Activated CD8-positive, alpha-beta T cell treated with anti-CD3 and anti-CD28 coated beads, Interleukin-2, amount 10 ng/mL, durations not matched to agents 7 days and 5 days (primary cell): ENCODE measurements at regions not wholly inside any gene's neighbourhood (a gene's known extent, or its start where the extent isn't known, plus 50 kb on each side); places are given as distances from the start of the nearest gene placed in this dataset.

ENCODE experiments used
- ATAC-seq: fragments of 150-1000 bp; cut with Tn5 transposase; one replicate; pipeline ENCODE4 v1.10.0; 2021; ENCODE audit warnings: moderate library complexity
- CTCF ChIA-PET: fragments of 350-600 bp; sonication (Branson Sonifier 250); formaldehyde crosslinking; loops from one replicate; lab custom pipeline; 2021; ENCODE audit warnings: antibody characterized with exemption; lab: Charles Lee
- POLR2A ChIA-PET: fragments of 350-600 bp; sonication (Branson Sonifier 250); formaldehyde crosslinking; loops from one replicate; lab custom pipeline; 2021; ENCODE audit warnings: antibody characterized with exemption; lab: Charles Lee
- DNase-seq: peaks from one replicate; pipeline ENCODE4 v3.0.0-alpha.2; 2020
- H3K27ac Mint-ChIP-seq: one replicate; pipeline ENCODE4 v1.8.0; 2021; ENCODE audit warnings: mild to moderate bottlenecking, mixed read lengths
- H3K27me3 Mint-ChIP-seq: one replicate; pipeline ENCODE4 v1.8.0; 2021; ENCODE audit warnings: low read depth, mixed read lengths
- H3K36me3 Mint-ChIP-seq: one replicate; pipeline ENCODE4 v1.8.0; 2021; ENCODE audit warnings: low read depth, mixed read lengths
- H3K4me1 Mint-ChIP-seq: one replicate; pipeline ENCODE4 v1.8.0; 2021; ENCODE audit warnings: low read depth, mixed read lengths
- H3K4me3 Mint-ChIP-seq: one replicate; pipeline ENCODE4 v1.8.0; 2021; ENCODE audit warnings: mild to moderate bottlenecking, mixed read lengths
- H3K9me3 Mint-ChIP-seq: one replicate; pipeline ENCODE4 v1.8.0; 2022; ENCODE audit warnings: mixed read lengths; ENCODE audit not compliant: insufficient read depth

DNA sequence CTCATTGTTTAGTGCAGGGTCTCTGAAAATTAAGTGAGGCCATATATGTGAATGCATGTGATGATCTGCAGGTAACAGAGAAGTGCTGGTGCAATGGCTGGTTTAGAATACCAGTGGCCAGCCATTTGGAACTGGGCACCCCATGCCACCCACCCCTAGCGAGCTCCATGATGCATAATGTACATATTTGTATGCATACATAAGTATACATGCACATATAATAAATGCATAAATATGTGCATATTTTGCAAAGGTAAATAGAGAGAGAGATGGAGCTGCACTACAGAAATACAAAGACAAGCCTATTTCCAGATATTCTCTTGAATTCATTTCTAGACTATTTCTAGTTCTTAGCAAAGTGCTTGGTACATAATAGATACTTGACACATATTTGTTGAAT lies 68.5 kb upstream of the IGSF21 start:
- no peaks in the 10 kb centered on the region for H3K4me1 Mint-ChIP-seq
- POLR2A ChIA-PET, result no interaction called here
- H3K27ac Mint-ChIP-seq, result no peak overlapping the region

GRCh38 chr1:18041102-18041501 lies 66.5 kb upstream of the IGSF21 start:
- Mint-ChIP-seq H3K27ac (no peak overlapping the region), H3K27me3 (no peaks in the 10 kb centered on the region), H3K36me3 (no peaks in the 10 kb centered on the region), H3K9me3 (no peaks in the 10 kb centered on the region), H3K4me3 (no peak overlapping the region), H3K4me1 (no peaks in the 10 kb centered on the region)
- DNase-seq, result no peak
- ATAC-seq, result no peak
- ChIA-PET POLR2A (no interaction called here), CTCF (no interaction called here)

More for the DNA sequence above, 68.5 kb upstream of the IGSF21 start:
- CTCF ChIA-PET, result no interaction called here
- Mint-ChIP-seq H3K36me3 (no peaks in the 10 kb centered on the region), H3K4me3 (no peak overlapping the region), H3K9me3 (no peaks in the 10 kb centered on the region), H3K27me3 (no peaks in the 10 kb centered on the region)
- no peak for ATAC-seq
- no peak for DNase-seq

DNA sequence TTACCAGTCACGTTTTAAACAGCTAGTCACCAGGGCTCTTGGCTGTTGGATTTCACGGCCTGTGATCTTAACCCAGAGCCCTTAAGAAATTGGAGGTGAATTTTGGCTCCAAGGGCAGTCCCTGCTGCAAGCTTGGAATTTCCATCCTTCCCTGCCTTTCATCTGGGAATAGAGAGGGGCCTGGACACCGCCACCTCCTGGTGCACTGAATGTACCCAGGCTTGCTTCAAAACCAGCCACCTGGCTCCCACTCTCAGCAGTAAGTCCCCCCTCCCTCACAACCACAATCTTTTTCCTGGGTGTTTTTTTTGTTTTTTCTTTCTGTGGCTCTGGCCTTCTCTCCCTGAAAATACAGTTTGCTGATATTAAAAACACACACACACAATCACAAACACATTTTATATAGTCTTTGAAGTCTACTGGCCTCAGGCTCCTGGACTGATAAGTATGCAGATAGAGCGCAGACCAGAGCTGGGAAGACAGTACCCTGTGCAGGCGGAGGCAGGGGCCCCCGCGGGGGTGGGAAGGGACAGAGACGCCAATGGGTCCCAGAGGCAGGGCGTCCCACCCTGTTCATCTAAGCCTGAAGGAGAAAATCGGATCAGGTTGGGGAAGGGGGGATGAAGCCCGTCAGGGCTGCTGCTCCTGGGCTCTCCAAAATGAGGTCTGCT lies 65.8 kb upstream of the IGSF21 start:
- no peaks in the 10 kb centered on the region for H3K4me1 Mint-ChIP-seq
- H3K27ac Mint-ChIP-seq, result no peak overlapping the region
- no peak for DNase-seq
- no peak for ATAC-seq
- no peaks in the 10 kb centered on the region for H3K9me3 Mint-ChIP-seq
- ChIA-PET CTCF (no interaction called here), POLR2A (no interaction called here)
- no peaks in the 10 kb centered on the region for H3K27me3 Mint-ChIP-seq
- no peaks in the 10 kb centered on the region for H3K36me3 Mint-ChIP-seq
- H3K4me3 Mint-ChIP-seq, result no peak overlapping the region

DNA sequence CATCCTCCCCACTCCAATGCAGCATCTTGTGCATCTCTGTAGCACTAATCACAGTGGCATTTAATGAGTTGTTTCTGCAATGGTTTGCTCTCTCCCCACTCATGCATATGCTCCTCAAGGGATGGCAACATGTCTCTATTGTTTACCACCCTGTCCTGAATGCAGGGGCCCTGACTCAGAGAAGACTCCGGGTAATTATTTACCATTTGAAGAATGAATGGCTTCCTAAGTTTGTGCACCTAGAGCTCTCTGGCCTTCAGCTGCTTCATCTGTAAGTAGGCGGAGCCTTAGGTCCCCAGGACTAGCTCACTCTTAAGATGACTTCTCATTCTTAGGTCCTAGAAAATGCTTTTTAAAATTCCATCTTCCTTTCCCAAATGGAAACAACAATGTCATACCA lies 63.7 kb upstream of the IGSF21 start:
- Mint-ChIP-seq H3K27me3 (no peaks in the 10 kb centered on the region), H3K4me3 (no peak overlapping the region), H3K4me1 (no peaks in the 10 kb centered on the region), H3K9me3 (no peaks in the 10 kb centered on the region), H3K27ac (no peak overlapping the region), H3K36me3 (no peaks in the 10 kb centered on the region)
- no peak for ATAC-seq
- no peak for DNase-seq
- CTCF ChIA-PET, result no interaction called here
- POLR2A ChIA-PET, result no interaction called here

- no peaks in the 10 kb centered on the region for H3K9me3 Mint-ChIP-seq
- ATAC-seq, result no peak
- POLR2A ChIA-PET, result no interaction called here
These were observed 62.4 kb upstream of the IGSF21 start for GRCh38 chr1:18045203-18045602.

DNA sequence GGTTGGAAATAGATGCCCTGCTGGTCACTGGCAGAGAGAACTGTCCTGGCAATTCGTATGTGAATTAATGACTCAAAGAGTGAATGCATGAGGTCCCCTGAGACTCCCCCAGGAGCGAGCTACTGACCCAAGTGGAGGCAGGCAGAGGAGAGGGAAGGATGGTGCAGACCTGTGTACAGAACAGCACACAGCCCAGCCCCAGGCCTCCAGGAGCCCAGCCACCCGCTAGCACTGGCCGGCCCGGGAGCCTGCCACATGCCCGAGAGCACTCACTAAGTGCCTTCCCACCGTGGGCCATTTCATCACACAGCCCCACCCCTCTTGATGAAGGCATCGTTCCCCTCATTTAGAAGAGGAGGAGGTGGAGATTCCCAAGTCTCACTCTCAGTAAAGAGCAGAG lies 62.0 kb upstream of the IGSF21 start:
- ChIA-PET CTCF (no interaction called here), POLR2A (no interaction called here)
- DNase-seq (no peak), ATAC-seq (no peak)
- Mint-ChIP-seq H3K4me1 (no peaks in the 10 kb centered on the region), H3K27ac (no peak overlapping the region), H3K36me3 (no peaks in the 10 kb centered on the region), H3K9me3 (no peaks in the 10 kb centered on the region), H3K4me3 (no peak overlapping the region), H3K27me3 (no peaks in the 10 kb centered on the region)

More at GRCh38 chr1:18045203-18045602, 62.4 kb upstream of the IGSF21 start:
- Mint-ChIP-seq H3K36me3 (no peaks in the 10 kb centered on the region), H3K4me3 (no peak overlapping the region), H3K4me1 (no peaks in the 10 kb centered on the region), H3K27me3 (no peaks in the 10 kb centered on the region), H3K27ac (no peak overlapping the region)
- CTCF ChIA-PET, result no interaction called here
- no peak for DNase-seq

- POLR2A ChIA-PET, result no interaction called here
- H3K4me3 Mint-ChIP-seq, result no peak overlapping the region
- no peak overlapping the region for H3K27ac Mint-ChIP-seq
- ATAC-seq, result no peak
- H3K36me3 Mint-ChIP-seq, result no peaks in the 10 kb centered on the region
- CTCF ChIA-PET, result no interaction called here
- H3K9me3 Mint-ChIP-seq, result no peaks in the 10 kb centered on the region
- DNase-seq, result no peak
- H3K27me3 Mint-ChIP-seq, result no peaks in the 10 kb centered on the region
- no peaks in the 10 kb centered on the region for H3K4me1 Mint-ChIP-seq
These were observed 60.5 kb upstream of the IGSF21 start for GRCh38 chr1:18047122-18047521.

DNA sequence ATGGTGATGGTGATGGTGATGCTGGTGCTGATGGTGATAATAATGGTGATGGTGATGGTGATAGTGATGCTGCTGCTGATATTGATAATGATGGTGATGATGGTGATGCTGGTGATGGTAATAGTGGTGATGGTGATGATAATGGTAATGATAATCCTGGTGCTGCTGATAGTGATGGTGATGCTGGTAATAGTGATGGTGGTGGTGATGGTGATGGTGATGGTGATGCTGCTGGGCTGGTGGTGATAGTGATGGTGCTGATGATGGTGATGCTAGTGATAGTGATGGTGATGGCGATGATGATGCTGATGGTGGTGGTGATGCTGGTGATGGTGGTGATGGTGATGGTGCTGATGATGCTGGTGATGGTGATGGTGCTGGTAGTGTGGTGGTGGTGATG lies 58.4 kb upstream of the IGSF21 start:
- no peak for DNase-seq
- POLR2A ChIA-PET, result no interaction called here
- no peaks in the 10 kb centered on the region for H3K4me1 Mint-ChIP-seq
- ATAC-seq, result no peak
- H3K27me3 Mint-ChIP-seq, result no peaks in the 10 kb centered on the region
- no peaks in the 10 kb centered on the region for H3K36me3 Mint-ChIP-seq
- no peaks in the 10 kb centered on the region for H3K9me3 Mint-ChIP-seq
- H3K4me3 Mint-ChIP-seq, result no peak overlapping the region
- CTCF ChIA-PET, result no interaction called here
- no peak overlapping the region for H3K27ac Mint-ChIP-seq

DNA sequence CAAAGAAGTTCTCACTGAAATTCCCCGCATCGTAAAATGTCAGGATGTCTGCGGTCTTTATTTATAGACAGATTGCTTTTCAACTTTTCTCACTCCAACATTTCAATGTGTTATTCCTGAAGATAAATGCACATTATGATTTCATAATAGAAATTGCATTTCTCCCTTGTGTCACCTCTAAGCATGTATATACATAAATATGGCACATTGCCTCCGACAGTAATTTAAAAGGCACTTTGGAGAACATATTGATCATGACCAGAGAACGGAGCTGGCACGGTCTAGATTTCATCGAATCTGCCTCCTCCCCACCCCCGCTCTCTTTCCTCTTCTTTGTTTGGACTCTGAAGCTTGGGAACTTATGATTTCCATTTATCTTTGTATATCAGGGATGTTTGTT lies 54.9 kb upstream of the IGSF21 start:
- ATAC-seq (no peak), DNase-seq (no peak)
- Mint-ChIP-seq H3K4me1 (no peaks in the 10 kb centered on the region), H3K27ac (no peak overlapping the region), H3K36me3 (no peaks in the 10 kb centered on the region), H3K4me3 (no peak overlapping the region), H3K27me3 (no peaks in the 10 kb centered on the region), H3K9me3 (no peaks in the 10 kb centered on the region)
- CTCF ChIA-PET, result no interaction called here
- POLR2A ChIA-PET, result no interaction called here

GRCh38 chr1:18055156-18055555 lies 52.4 kb upstream of the IGSF21 start:
- DNase-seq, result no peak
- POLR2A ChIA-PET, result no interaction called here

DNA sequence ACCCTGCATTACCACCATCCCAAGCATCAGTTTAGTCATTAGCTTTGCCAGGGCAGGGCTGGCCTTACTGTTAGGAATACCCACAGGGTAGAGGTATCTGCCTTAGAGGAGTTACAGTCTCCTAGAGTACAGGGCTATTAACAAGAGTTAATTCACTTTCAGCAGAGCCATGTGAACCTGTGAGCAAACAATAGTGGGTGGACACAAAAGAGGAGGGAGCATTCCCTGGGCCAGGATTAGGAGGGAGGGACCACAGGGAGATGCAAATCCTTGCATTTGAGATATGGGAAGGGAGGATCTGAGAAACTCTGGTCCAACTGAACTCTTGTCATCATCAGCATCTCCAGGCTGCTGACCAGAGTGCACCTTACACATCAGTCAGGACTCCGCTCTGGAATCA lies 51.1 kb upstream of the IGSF21 start:
- DNase-seq (no peak), ATAC-seq (no peak)
- ChIA-PET POLR2A (no interaction called here), CTCF (no interaction called here)
- H3K27me3 Mint-ChIP-seq, result no peaks in the 10 kb centered on the region
- H3K4me3 Mint-ChIP-seq, result no peak overlapping the region
- H3K4me1 Mint-ChIP-seq, result no peaks in the 10 kb centered on the region
- H3K36me3 Mint-ChIP-seq, result no peaks in the 10 kb centered on the region
- H3K9me3 Mint-ChIP-seq, result no peaks in the 10 kb centered on the region
- H3K27ac Mint-ChIP-seq, result no peak overlapping the region

More at GRCh38 chr1:18055156-18055555, 52.4 kb upstream of the IGSF21 start:
- Mint-ChIP-seq H3K36me3 (no peaks in the 10 kb centered on the region), H3K27ac (no peak overlapping the region), H3K4me3 (no peak overlapping the region), H3K27me3 (no peaks in the 10 kb centered on the region), H3K4me1 (no peaks in the 10 kb centered on the region), H3K9me3 (no peaks in the 10 kb centered on the region)
- no peak for ATAC-seq
- CTCF ChIA-PET, result no interaction called here

GRCh38 chr1:18057623-18058022 lies 50.0 kb upstream of the IGSF21 start:
- DNase-seq, result no peak
- POLR2A ChIA-PET, result no interaction called here

More at GRCh38 chr1:18057623-18058022, 50.0 kb upstream of the IGSF21 start:
- Mint-ChIP-seq H3K27ac (no peak overlapping the region), H3K27me3 (no peaks in the 10 kb centered on the region), H3K4me1 (no peaks in the 10 kb centered on the region), H3K36me3 (no peaks in the 10 kb centered on the region), H3K4me3 (no peak overlapping the region), H3K9me3 (no peaks in the 10 kb centered on the region)
- no peak for ATAC-seq
- CTCF ChIA-PET, result no interaction called here
